ENCODE measurements at regions not wholly inside any gene's neighbourhood (a gene's known extent, or its start where the extent isn't known, plus 50 kb on each side); places are given as distances from the start of the nearest gene placed in this dataset.

DNA sequence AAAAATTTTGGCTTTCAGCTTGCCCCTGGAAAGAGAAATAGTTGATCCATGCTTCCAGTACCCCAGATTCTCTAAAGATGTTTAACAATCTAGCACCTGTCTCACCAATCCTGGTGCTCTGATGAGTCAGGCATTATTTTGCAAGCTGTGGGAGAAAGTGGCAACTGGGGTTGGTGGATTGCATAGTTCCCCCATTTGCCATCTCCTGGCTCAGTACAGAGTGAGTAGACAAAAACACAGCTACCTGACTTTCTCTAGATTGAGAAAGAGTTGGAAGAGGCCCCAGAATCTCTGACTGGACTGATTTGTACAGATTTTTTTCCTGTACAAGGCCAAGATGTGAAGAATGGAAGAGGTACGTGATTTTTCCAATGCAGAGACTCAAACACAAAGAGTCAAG is 75.1 kb upstream of the NEGR1 start:
- TF ChIP-seq, protein P1, sequence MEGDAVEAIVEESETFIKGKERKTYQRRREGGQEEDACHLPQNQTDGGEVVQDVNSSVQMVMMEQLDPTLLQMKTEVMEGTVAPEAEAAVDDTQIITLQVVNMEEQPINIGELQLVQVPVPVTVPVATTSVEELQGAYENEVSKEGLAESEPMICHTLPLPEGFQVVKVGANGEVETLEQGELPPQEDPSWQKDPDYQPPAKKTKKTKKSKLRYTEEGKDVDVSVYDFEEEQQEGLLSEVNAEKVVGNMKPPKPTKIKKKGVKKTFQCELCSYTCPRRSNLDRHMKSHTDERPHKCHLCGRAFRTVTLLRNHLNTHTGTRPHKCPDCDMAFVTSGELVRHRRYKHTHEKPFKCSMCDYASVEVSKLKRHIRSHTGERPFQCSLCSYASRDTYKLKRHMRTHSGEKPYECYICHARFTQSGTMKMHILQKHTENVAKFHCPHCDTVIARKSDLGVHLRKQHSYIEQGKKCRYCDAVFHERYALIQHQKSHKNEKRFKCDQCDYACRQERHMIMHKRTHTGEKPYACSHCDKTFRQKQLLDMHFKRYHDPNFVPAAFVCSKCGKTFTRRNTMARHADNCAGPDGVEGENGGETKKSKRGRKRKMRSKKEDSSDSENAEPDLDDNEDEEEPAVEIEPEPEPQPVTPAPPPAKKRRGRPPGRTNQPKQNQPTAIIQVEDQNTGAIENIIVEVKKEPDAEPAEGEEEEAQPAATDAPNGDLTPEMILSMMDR (IDR thresholded peaks at IDR 0.05), result no peak
- no peak for TF ChIP-seq POLR2A (IDR thresholded peaks at IDR 0.05)

Measured in adrenal gland (tissue), 5 donors.